ENCODE measurements at regions not wholly inside any gene's neighbourhood (a gene's known extent, or its start where the extent isn't known, plus 50 kb on each side); places are given as distances from the start of the nearest gene placed in this dataset.

GRCh38 chr18:27361477-27361876 is 176.4 kb upstream of the CHST9 start:
- in situ Hi-C loops (cut with HindIII; ENCODE audit: low pct_ligation_motif_present, low sequenced_read_pairs), result no loop called here
- Histone ChIP-seq H3K27ac (no peak overlapping the region), H3K4me3 (ENCODE audit: low read depth, low read length) (no peak overlapping the region), H3K36me3 (replicated peaks) (no peaks in the 10 kb centered on the region), H3K27me3 (replicated peaks) (no peaks in the 10 kb centered on the region)
- DNase-seq, result no peak
- no peak for TF ChIP-seq CTCF (IDR thresholded peaks at IDR 0.05; ENCODE audit: low read depth, low read length, missing control alignments)

GRCh38 chr18:27355308-27355707 is 170.2 kb upstream of the CHST9 start:
- DNase-seq, result no peak
- no peaks in the 10 kb centered on the region for H3K27me3 ChIP-seq (replicated peaks)
- H3K4me3 ChIP-seq (ENCODE audit: low read depth, low read length), result no peak overlapping the region
- H3K36me3 ChIP-seq (replicated peaks), result no peaks in the 10 kb centered on the region
- H3K27ac ChIP-seq, result no peak overlapping the region
- no peak for TF ChIP-seq CTCF (IDR thresholded peaks at IDR 0.05; ENCODE audit: low read depth, low read length, missing control alignments)
- in situ Hi-C loops (cut with HindIII; ENCODE audit: low pct_ligation_motif_present, low sequenced_read_pairs), result no loop called here

- no peak for DNase-seq
- TF ChIP-seq CTCF (IDR thresholded peaks at IDR 0.05; ENCODE audit: low read depth, low read length, missing control alignments), result no peak
- Histone ChIP-seq H3K36me3 (replicated peaks) (no peaks in the 10 kb centered on the region), H3K4me3 (ENCODE audit: low read depth, low read length) (no peak overlapping the region), H3K27me3 (replicated peaks) (no peaks in the 10 kb centered on the region), H3K27ac (no peak overlapping the region)
- in situ Hi-C loops (cut with HindIII; ENCODE audit: low pct_ligation_motif_present, low sequenced_read_pairs), result no loop called here
Measured at GRCh38 chr18:27353273-27353672, 168.2 kb upstream of the CHST9 start.

GRCh38 chr18:27349284-27349882 is 164.3 kb upstream of the CHST9 start:
- in situ Hi-C loops (cut with HindIII; ENCODE audit: low pct_ligation_motif_present, low sequenced_read_pairs), result no loop called here
- H3K27me3 ChIP-seq (replicated peaks), result no peaks in the 10 kb centered on the region
- no peak overlapping the region for H3K27ac ChIP-seq
- no peak for TF ChIP-seq CTCF (IDR thresholded peaks at IDR 0.05; ENCODE audit: low read depth, low read length, missing control alignments)
- no peaks in the 10 kb centered on the region for H3K36me3 ChIP-seq (replicated peaks)
- DNase-seq, result no peak
- no peak overlapping the region for H3K4me3 ChIP-seq (ENCODE audit: low read depth, low read length)

- in situ Hi-C loops (cut with HindIII; ENCODE audit: low pct_ligation_motif_present, low sequenced_read_pairs), result no loop called here
- Histone ChIP-seq H3K27ac (no peak overlapping the region), H3K27me3 (replicated peaks) (no peaks in the 10 kb centered on the region), H3K4me3 (ENCODE audit: low read depth, low read length) (no peak overlapping the region), H3K36me3 (replicated peaks) (no peaks in the 10 kb centered on the region)
- no peak for TF ChIP-seq CTCF (IDR thresholded peaks at IDR 0.05; ENCODE audit: low read depth, low read length, missing control alignments)
- no peak for DNase-seq
Measured at GRCh38 chr18:27331606-27332005, 146.5 kb upstream of the CHST9 start.

- no peak overlapping the region for H3K27ac ChIP-seq
- H3K4me3 ChIP-seq (ENCODE audit: low read depth, low read length), result no peak overlapping the region
- in situ Hi-C loops (cut with HindIII; ENCODE audit: low pct_ligation_motif_present, low sequenced_read_pairs), result no loop called here
- no peak for DNase-seq
- no peaks in the 10 kb centered on the region for H3K27me3 ChIP-seq (replicated peaks)
- TF ChIP-seq CTCF (IDR thresholded peaks at IDR 0.05; ENCODE audit: low read depth, low read length, missing control alignments), result no peak
- H3K36me3 ChIP-seq (replicated peaks), result no peaks in the 10 kb centered on the region
Measured at GRCh38 chr18:27314996-27315395, 129.9 kb upstream of the CHST9 start.

All from brain microvascular endothelial cell (primary cell).